AG04449 (cell line): ENCODE measurements at regions not wholly inside any gene's neighbourhood (a gene's known extent, or its start where the extent isn't known, plus 50 kb on each side); places are given as distances from the start of the nearest gene placed in this dataset.

ENCODE experiments used
- CTCF ChIA-PET: fragments of 350-600 bp; formaldehyde crosslinking; extraction: SDS; loops from one replicate; lab custom pipeline; 2021; ENCODE audit warnings: antibody characterized with exemption; lab: Yijun Ruan, JAX
- POLR2A ChIA-PET: fragments of 400-600, 350-600 bp; formaldehyde crosslinking; extraction: SDS; loops from one replicate; lab custom pipeline; 2020; ENCODE audit warnings: antibody characterized with exemption, inconsistent platforms; lab: Yijun Ruan, JAX
- DNase-seq: peaks from one replicate; pipeline ENCODE4 v3.0.0-alpha.2; 2010; ENCODE audit warnings: low read depth, low spot score
- H3K4me3 ChIP-seq: 2 replicates; pipeline ENCODE4 v1.5.1; 2011; ENCODE audit warnings: low read depth, mild to moderate bottlenecking, control low read depth, low read length
- CTCF ChIP-seq: IDR thresholded peaks from one replicate; pipeline ENCODE4 v1.5.1; 2011; ENCODE audit warnings: mild to moderate bottlenecking, moderate library complexity, low read length, control low read depth, inconsistent platforms; ENCODE audit not compliant: insufficient read depth; ENCODE audit errors: missing control alignments

- ChIA-PET POLR2A (no interaction called here), CTCF (no interaction called here)
- no peak for TF ChIP-seq CTCF
- no peak overlapping the region for H3K4me3 ChIP-seq
- DNase-seq = no peak
These were observed 260.4 kb upstream of the MIR17HG start for GRCh38 chr13:91086936-91087716.

- TF ChIP-seq CTCF = no peak
- H3K4me3 ChIP-seq = no peak overlapping the region
- POLR2A ChIA-PET = no interaction called here
- no peak for DNase-seq
- CTCF ChIA-PET = no interaction called here
These were observed 250.2 kb upstream of the MIR17HG start for GRCh38 chr13:91097269-91097668.

GRCh38 chr13:91099877-91100276, 247.6 kb upstream of the MIR17HG start:
- no peak for TF ChIP-seq CTCF
- CTCF ChIA-PET = no interaction called here
- POLR2A ChIA-PET = no interaction called here
- no peak overlapping the region for H3K4me3 ChIP-seq
- no peak for DNase-seq

DNA sequence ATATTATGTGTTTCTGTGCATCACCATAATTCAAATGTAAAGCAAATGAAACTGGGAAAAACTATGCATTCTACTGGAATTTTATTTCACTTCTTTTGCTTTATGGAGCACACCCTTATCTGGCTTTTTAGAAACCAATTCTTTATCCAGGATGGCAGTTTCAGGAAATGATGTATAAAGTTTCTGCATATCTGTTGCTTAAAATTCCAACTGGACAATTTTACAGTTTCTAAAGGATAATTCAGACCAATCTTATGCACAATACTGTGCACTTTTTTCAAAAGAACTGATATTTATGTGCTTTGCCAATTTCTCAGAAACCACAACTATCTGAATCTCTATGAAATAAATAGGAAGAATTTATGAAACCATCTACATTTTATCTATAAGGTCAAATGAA, 246.5 kb upstream of the MIR17HG start:
- H3K4me3 ChIP-seq = no peak overlapping the region
- DNase-seq = no peak
- CTCF ChIA-PET = no interaction called here
- no peak for TF ChIP-seq CTCF
- POLR2A ChIA-PET = no interaction called here

DNA sequence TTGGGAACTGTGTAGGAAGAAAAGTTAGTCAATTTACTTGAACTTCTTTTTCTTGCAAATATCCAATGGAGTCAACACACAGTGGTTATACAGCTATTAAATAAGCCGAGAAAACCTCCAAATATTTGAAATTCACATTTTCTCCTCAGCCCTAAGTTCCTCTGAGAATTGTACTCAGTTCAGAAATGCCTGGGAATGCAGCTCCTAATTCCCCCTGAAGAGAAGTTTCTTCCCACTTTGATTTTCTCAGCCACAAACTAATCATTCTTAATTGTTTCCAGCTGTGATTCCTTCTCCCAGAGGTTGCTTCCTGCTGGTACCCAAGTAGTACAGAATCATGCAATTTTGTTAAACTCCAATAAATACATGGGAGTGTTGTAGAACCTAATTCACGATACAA, 246.1 kb upstream of the MIR17HG start:
- ChIA-PET CTCF (no interaction called here), POLR2A (no interaction called here)
- H3K4me3 ChIP-seq = no peak overlapping the region
- no peak for TF ChIP-seq CTCF
- DNase-seq = no peak

DNA sequence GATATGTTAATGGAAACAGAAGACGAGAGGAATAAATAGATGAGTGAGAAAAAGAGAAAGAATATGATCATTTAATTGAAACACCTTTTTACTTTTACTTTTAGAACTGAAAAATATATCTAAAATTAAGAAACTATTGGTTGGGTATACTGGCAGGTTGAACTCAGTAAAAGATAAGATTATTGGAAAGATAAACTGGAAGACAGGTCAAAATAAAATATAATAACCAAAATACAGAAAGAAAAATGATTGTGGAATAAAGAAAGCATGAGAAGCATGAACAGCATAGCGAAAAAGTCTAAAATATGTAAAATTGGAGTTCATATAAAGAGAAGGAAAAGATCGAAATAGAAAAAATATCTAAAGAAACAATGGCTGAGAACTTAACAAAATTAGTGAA, 242.2 kb upstream of the MIR17HG start:
- POLR2A ChIA-PET = no interaction called here
- no peak for DNase-seq
- no peak for TF ChIP-seq CTCF
- H3K4me3 ChIP-seq = no peak overlapping the region
- CTCF ChIA-PET = no interaction called here
